HK-2 (cell line): ENCODE measurements at regions not wholly inside any gene's neighbourhood (a gene's known extent, or its start where the extent isn't known, plus 50 kb on each side); places are given as distances from the start of the nearest gene placed in this dataset.

Experiments
- DNase-seq: peaks from one replicate; pipeline ENCODE4 v3.0.0-alpha.2; 2018; ENCODE audit not compliant: unreplicated experiment

GRCh38 chr5:159422361-159422760 lies 92.1 kb upstream of the IL12B start:
- DNase-seq: no peak

GRCh38 chr5:159422910-159423309 lies 92.6 kb upstream of the IL12B start:
- DNase-seq: no peak

GRCh38 chr5:159424123-159424522 lies 93.8 kb upstream of the IL12B start:
- DNase-seq: no peak

GRCh38 chr5:159426694-159427093 lies 96.4 kb upstream of the IL12B start:
- DNase-seq: no peak

GRCh38 chr5:159427180-159428012 lies 97.1 kb upstream of the IL12B start:
- no peak for DNase-seq

GRCh38 chr5:159430361-159431012 lies 100.2 kb upstream of the IL12B start:
- DNase-seq: no peak

- DNase-seq: no peak
Observed at GRCh38 chr5:159435855-159436254, 105.6 kb upstream of the IL12B start.

- no peak for DNase-seq
Observed at GRCh38 chr5:159438092-159438491, 107.8 kb upstream of the IL12B start.

- DNase-seq: no peak
Observed at GRCh38 chr5:159439002-159439401, 108.7 kb upstream of the IL12B start.

GRCh38 chr5:159440235-159440634 lies 109.9 kb upstream of the IL12B start:
- DNase-seq: no peak

GRCh38 chr5:159440968-159441367 lies 110.7 kb upstream of the IL12B start:
- DNase-seq: no peak

GRCh38 chr5:159441441-159441840 lies 111.2 kb upstream of the IL12B start:
- DNase-seq: no peak

- no peak for DNase-seq
Observed at GRCh38 chr5:159442206-159442850, 112.0 kb upstream of the IL12B start.

- no peak for DNase-seq
Observed at GRCh38 chr5:159444441-159445082, 114.3 kb upstream of the IL12B start.

GRCh38 chr5:159447116-159447515 lies 116.8 kb upstream of the IL12B start:
- no peak for DNase-seq

GRCh38 chr5:159448841-159449407 lies 118.6 kb upstream of the IL12B start:
- no peak for DNase-seq

- peak; percentile 46 for DNase-seq
Observed at GRCh38 chr5:159449925-159450324, 119.6 kb upstream of the IL12B start.

- no peak for DNase-seq
Observed at GRCh38 chr5:159450417-159450816, 120.1 kb upstream of the IL12B start.

GRCh38 chr5:159451197-159452052 lies 121.1 kb upstream of the IL12B start:
- DNase-seq: peak; percentile 16

- no peak for DNase-seq
Observed at GRCh38 chr5:159452480-159453167, 122.3 kb upstream of the IL12B start.
